ELR (cell line): ENCODE measurements at regions not wholly inside any gene's neighbourhood (a gene's known extent, or its start where the extent isn't known, plus 50 kb on each side); places are given as distances from the start of the nearest gene placed in this dataset.
"Not testable (repeated sequence)": the region's sequence is repeated elsewhere in the genome, so short reads cannot be mapped to it uniquely, and the experiment has no call there.

Source experiments
- DNase-seq: peaks from one replicate; pipeline ENCODE4 v3.0.0-alpha.2; 2015; ENCODE audit warnings: low read depth

- DNase-seq = no peak
Measured at GRCh38 chr5:130955041-130955440, 210.0 kb downstream of the HINT1 start.

GRCh38 chr5:130954336-130954735, 210.7 kb downstream of the HINT1 start:
- no peak for DNase-seq

DNA sequence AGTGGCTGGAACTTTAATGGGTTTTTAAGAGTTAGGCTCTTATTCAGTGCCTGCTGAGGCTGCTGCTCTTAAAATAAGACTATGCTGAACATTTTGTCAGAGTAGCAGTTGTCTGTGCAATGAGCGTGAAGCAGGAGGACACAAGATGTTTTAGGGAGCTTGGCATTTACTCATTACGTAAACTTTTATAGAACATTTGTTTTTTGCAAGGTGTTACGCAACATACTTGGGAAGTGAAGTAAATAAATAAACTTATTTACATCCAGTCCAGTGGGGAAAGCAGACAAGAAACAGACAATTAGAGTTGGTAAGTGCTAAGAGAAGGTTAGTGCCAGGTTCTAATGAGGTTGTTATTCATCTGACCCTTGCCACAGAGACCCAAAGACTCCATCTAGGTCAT, 226.0 kb downstream of the HINT1 start:
- DNase-seq = no peak

- DNase-seq = no peak
Measured at GRCh38 chr5:130937046-130937445, 228.0 kb downstream of the HINT1 start.

DNA sequence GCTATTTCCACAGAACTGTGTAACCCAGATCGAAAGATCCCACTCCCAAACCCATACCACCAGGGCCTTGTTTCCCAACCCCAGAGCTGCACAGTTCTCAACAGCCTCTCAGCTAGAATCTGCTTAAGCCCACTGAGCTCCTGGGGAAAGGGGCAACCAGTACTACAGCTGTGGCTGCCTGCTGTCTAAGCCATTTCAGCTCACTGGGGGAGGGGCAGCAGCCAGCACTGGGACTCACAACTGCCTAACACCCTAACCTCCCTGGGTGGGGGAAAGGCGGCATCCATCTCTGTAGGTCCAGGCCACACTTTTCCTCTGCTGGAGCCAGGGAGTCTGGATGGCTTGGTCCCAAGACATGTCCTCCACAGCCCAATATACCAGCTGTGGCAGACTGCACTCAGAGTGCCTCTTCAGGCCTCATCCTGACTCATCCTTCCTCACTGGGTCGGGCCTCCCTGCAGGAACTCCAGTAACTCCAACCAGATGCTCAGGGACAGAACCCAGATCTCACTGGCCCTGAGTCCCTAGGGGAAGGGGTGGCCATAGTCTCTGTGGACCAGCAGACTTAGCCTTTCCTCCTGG, 241.4 kb downstream of the HINT1 start:
- DNase-seq = peak; percentile 6

DNA sequence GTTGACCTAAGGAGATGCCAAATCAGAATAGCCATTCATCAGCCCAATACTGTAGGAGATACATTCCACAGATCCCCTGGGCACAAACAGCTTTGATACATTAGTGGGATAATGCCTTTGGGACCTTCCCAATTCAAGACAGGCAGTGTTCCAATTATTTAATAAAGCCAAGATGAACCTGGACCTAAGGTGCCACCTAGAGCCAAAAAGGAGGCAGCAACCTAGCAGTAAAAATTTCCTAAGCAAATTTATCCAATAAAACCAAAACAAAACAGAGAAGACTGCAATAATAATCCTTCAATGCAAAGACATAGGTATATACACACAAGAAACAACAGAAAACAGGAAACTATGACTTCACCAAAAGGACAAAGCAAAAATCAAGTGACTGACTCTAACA, 253.0 kb downstream of the HINT1 start:
- DNase-seq = peak; percentile 1

DNA sequence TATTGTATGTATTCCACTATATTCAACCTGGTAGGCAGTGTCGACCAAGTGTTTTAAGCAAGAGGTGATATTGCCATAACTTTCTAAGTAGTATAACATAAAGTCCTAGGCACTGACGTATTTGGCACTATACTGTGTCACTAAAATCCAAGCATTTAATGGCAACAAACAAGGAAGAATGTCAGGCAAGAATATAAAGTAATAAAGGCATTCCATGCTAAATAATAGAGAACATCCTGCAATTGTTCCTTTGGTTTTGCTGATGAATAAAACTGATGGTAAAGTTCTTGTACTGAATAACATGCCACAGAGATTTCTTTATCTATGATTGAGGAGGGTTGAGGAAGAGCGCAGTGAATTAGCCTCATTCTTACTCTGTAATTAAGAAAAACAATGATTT, 256.9 kb downstream of the HINT1 start:
- no peak for DNase-seq

DNA sequence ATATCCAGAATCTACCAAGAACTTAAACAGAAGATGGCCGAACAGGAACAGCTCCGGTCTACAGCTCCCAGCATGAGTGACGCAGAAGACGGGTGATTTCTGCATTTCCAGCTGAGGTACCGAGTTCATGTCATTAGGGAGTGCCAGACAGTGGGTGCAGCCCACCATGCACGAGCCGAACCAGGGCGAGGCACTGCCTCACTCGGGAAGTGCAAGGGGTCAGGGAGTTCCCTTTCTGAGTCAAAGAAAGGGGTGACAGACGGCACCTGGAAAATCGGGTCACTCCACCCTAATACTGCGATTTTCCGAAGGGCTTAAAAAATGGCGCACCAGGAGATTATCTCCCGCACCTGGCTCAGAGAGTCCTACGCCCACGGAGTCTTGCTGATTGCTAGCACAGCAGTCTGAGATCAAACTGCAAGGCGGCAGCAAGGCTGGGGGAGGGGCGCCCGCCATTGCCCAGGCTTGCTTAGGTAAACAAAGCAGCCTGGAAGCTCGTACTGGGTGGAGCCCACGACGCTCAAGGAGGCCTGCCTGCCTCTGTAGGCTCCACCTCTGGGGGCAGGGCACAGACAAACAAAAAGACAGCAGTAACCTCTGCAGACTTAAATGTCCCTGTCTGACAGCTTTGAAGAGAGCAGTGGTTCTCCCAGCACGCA, 267.4 kb downstream of the HINT1 start:
- not testable (repeated sequence) for DNase-seq

DNA sequence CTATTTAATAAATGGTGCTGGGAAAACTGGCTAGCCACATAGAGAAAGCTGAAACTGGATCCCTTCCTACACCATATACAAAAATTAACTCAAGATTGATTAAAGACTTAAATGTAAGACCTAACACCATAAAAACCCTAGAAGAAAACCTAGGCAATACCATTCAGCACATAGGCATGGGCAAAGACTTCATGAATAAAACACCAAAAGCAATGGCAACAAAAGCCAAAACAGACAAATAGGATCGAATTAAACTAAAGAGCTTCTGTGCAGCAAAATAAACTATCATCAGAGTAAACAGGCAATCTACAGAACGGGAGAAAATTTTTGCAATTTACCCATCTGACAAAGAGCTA, 267.9 kb downstream of the HINT1 start:
- not testable (repeated sequence) for DNase-seq

DNA sequence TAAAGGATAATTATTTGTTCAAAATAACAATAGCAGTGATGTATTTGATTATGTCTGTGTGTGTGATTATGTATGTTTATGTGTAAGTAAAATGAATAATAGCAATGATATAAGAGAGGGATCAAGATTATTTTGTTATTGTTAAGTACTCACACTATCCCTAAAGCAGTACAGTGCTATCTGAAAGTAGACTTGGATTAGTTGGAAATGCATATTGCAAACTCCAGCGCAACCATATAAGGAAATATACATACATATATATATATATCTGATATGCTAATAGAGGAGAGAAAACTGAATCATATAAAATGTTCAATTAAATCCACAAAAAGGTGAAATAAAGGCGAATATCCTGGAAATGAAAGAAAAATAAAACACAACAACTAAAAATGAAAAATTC, 268.4 kb downstream of the HINT1 start:
- DNase-seq = no peak

GRCh38 chr5:130893006-130893405, 272.1 kb downstream of the HINT1 start:
- DNase-seq = no peak

- DNase-seq = no peak
Measured at GRCh38 chr5:130890610-130891009, 274.4 kb downstream of the HINT1 start.

GRCh38 chr5:130885691-130886090, 279.4 kb downstream of the HINT1 start:
- DNase-seq = no peak

- DNase-seq = no peak
Measured at GRCh38 chr5:130885027-130885426, 280.0 kb downstream of the HINT1 start.

DNA sequence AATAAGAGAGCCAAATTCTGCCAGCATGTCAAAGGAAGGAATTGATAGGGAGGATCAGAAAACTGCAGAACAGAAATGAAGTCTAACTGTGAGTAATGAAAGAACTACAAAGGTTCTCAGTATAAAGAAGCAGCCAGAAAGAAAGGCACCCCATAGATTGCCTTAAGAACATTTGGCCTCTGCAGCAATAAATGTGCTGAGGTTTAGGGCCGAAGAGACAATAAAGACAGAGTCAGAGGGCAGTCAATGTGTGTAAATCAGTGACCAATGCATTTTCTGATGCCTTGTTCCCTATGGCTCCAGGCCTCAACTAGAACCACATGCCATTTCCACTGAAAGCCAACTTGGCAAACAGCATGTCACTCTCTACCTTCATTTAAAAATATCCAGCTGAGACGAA, 281.0 kb downstream of the HINT1 start:
- DNase-seq = no peak

DNA sequence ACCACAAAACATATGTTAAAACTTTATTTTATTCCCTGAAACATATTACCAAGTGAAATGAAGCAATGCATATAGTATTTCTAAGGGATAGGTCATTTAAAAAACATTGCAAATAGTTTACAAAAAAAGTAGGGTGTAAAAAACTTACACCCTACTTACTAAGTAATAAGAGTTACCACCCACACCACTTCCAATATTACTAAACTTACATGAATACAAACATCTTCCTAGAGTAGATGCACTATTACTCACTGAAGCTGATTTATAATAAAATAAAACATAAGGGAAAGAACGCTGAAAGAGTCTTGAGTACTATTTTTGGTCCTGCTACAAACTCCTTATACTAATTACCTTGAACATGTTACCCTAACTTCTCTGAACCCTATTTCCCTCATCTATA, 289.4 kb downstream of the HINT1 start:
- DNase-seq = no peak

- no peak for DNase-seq
Measured at GRCh38 chr5:130874861-130875417, 290.1 kb downstream of the HINT1 start.

- peak; percentile 47 for DNase-seq
Measured at GRCh38 chr5:130871346-130872086, 293.5 kb downstream of the HINT1 start.

DNA sequence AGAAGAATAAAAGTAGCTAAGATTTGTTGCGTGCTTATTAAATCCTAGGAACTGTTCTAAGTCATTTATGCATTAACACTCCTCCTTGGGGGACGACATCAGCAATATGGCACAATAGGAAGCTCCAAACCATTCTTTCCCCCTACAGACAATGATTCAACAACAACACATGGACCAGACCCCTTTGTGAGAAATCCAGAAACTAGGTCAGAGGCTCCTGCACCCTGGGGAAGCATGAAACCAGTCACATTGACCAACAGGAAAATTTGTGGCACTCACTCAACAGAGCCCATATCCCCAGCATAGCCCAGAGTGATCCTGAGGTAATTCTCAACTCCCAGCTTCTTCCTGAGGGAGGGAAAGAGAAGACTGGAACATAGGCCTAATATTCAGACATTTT, 294.4 kb downstream of the HINT1 start:
- no peak for DNase-seq

- no peak for DNase-seq
Measured at GRCh38 chr5:130868186-130868840, 296.7 kb downstream of the HINT1 start.

DNA sequence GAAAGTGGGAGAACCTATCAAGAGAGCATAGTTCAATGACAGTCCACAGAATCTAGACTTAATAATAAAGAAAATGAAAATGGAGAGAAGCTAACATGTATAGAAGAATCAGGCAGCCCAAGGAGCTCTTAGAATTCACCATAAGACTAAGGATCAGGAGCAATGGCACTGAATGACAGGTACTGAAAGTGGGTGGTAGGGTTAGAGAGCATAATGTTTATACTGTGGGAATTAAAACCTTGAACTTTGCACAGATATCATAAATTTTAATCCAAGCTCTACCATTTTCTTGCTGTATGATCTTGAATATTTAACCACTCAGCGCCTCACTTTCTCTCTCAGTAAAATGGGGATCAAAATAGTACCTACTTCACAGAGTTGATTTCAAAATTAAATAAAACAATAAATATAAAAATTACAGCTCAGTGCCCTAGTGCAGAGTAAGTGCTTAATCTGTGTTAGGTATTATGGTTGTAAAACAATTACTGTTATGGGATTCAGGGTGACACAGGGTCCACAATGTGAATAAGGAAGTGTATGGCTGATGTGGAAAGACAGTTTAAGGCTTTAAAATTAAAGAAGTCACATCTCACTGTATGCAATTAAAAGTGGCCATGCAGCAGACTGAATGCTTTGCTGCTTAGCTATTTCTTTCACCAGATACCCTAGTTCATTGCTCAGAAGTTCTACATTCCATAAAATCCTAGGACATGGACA, 319.8 kb downstream of the HINT1 start:
- DNase-seq = no peak
